ENCODE measurements at regions not wholly inside any gene's neighbourhood (a gene's known extent, or its start where the extent isn't known, plus 50 kb on each side); places are given as distances from the start of the nearest gene placed in this dataset.

GRCh38 chr21:22297575-22297974 lies 1299.4 kb downstream of the NCAM2 start:
- no peak for TF ChIP-seq CTCF (IDR thresholded peaks at IDR 0.05; ENCODE audit: control extremely low read depth, extremely low read depth, low read depth, missing control alignments)
- ChIA-PET CTCF (no interaction called here), POLR2A (no interaction called here)
- DNase-seq (ENCODE audit: extremely low spot score) = no peak

- CTCF ChIA-PET = no interaction called here
- POLR2A ChIA-PET = no interaction called here
- no peak for TF ChIP-seq CTCF (IDR thresholded peaks at IDR 0.05; ENCODE audit: control extremely low read depth, extremely low read depth, low read depth, missing control alignments)
- DNase-seq (ENCODE audit: extremely low spot score) = no peak
These were observed 1313.7 kb downstream of the NCAM2 start for GRCh38 chr21:22311741-22312462.

- no peak for TF ChIP-seq CTCF (IDR thresholded peaks at IDR 0.05; ENCODE audit: control extremely low read depth, extremely low read depth, low read depth, missing control alignments)
- DNase-seq (ENCODE audit: extremely low spot score) = no peak
- ChIA-PET POLR2A (no interaction called here), CTCF (no interaction called here)
These were observed 1316.8 kb downstream of the NCAM2 start for GRCh38 chr21:22314963-22315362.

- ChIA-PET CTCF (no interaction called here), POLR2A (no interaction called here)
- TF ChIP-seq CTCF (IDR thresholded peaks at IDR 0.05; ENCODE audit: control extremely low read depth, extremely low read depth, low read depth, missing control alignments) = no peak
- DNase-seq (ENCODE audit: extremely low spot score) = no peak
These were observed 1321.2 kb downstream of the NCAM2 start for GRCh38 chr21:22319435-22319834.

- CTCF ChIA-PET = no interaction called here
- no peak for DNase-seq (ENCODE audit: extremely low spot score)
- POLR2A ChIA-PET = no interaction called here
- TF ChIP-seq CTCF (IDR thresholded peaks at IDR 0.05; ENCODE audit: control extremely low read depth, extremely low read depth, low read depth, missing control alignments) = no peak
These were observed 1344.7 kb downstream of the NCAM2 start for GRCh38 chr21:22342889-22343288.

GRCh38 chr21:22343303-22343702 lies 1345.1 kb downstream of the NCAM2 start:
- POLR2A ChIA-PET = no interaction called here
- no peak for TF ChIP-seq CTCF (IDR thresholded peaks at IDR 0.05; ENCODE audit: control extremely low read depth, extremely low read depth, low read depth, missing control alignments)
- CTCF ChIA-PET = no interaction called here
- DNase-seq (ENCODE audit: extremely low spot score) = no peak

- ChIA-PET CTCF (no interaction called here), POLR2A (no interaction called here)
- no peak for TF ChIP-seq CTCF (IDR thresholded peaks at IDR 0.05; ENCODE audit: control extremely low read depth, extremely low read depth, low read depth, missing control alignments)
- no peak for DNase-seq (ENCODE audit: extremely low spot score)
These were observed 1345.5 kb downstream of the NCAM2 start for GRCh38 chr21:22343721-22344120.
